NCI-H2081 (cell line): ENCODE measurements at regions not wholly inside any gene's neighbourhood (a gene's known extent, or its start where the extent isn't known, plus 50 kb on each side); places are given as distances from the start of the nearest gene placed in this dataset.
A peak's percentile ranks its signal among the peaks of the same experiment; 100 is the strongest.

Source experiments
- DNase-seq, 2 experiments: peaks; one replicate each; lab custom pipeline; 2025; lab: John Stamatoyannopoulos, UW

DNA sequence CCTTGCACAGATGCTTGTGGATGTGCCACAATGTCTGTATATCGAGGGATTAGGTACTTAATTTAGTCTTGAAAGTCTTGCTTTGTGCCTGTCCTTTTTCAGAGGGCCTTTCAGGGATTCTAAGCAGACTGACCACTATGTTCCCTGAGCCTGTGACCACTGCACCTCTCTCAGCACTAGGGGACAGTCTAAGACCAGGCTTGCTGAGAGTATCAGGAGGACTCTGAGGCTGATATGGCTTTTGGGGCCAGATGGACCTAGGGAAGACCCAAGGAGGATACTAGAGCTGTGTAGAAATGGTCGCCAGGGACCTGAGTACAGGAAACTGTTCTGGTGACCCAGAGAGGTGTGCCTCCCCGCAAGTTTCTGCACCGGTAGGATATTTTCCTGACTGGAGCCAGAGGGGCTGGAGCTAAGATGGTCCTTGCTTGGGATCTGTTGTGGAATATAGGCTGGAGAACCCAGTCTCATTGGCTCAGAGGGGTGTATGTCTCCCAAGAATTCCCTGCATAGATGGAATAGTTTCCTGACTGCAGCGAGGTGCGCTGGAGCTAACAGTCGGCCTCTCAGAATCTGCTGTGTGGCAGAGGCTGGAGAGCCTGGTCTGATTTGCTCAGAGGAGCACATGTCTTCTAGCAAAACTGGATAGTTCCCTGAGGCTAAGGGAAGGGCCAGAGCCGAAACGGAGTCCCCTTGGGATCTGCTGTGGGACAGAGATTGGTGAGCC, 213.2 kb upstream of the DCBLD2 start:
- no peak for DNase-seq

DNA sequence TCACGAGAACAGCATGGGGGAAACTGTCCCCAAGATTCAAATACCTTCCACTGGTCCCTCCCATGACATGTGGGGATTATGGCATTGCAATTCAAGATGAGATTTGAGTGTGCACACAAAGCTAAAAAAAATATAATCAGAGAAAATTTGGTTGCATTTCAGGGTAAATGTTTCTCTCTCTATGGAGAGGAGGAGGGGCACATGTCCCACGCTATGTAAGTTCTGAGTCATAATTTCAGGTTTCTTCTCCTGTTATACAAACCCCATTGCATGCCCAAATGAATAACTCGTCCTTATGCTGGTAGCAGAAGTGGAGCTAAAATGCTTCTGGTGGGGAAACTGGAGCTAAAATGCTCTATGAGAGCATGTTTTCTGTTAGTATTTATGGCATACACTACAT, 209.7 kb upstream of the DCBLD2 start:
- no peak for DNase-seq

GRCh38 chr3:99110401-99110800, 208.9 kb upstream of the DCBLD2 start:
- no peak for DNase-seq

GRCh38 chr3:99108508-99108907, 207.0 kb upstream of the DCBLD2 start:
- no peak for DNase-seq

DNA sequence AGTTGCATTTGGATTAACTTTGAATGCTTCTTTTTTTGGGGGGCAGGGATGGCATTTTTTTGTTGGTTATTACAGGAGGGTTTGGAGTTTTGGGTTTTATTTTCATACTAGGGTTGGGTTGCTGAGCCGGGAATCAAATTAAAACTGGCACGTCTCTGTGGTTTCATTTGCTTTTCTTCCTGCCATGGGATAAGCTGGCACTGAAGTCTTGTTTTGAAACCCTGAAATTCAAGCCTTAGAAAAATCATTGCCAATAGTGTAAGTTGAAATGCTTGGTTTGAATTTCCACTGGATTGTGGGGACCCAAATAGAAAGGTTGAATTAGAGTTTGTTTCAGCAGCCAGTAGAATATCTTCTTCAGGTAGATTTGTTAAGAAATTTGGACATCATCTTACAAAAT, 193.1 kb upstream of the DCBLD2 start:
- DNase-seq = no peak

- DNase-seq = no peak
These were observed 185.8 kb upstream of the DCBLD2 start for GRCh38 chr3:99087277-99087676.

- no peak for DNase-seq
These were observed 183.3 kb upstream of the DCBLD2 start for GRCh38 chr3:99084826-99085225.

DNA sequence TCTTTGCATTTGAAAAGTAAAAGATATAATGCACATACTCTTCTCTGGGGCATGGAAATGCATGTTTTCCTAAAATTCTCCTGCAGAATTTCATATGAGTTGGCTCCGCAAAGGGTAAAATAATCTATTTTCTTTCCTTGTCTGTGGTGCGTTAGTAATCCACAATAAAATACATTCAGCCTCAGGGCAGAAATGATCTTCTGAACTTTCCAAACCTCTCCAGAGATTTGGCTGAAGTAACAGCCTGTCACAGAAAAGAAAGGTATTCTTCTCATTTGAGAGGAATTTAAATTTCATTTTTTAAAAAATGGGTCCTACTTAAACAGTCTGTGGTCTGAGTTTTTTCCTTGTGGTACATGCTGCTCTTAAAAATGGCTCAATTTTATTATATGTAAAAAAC, 182.7 kb upstream of the DCBLD2 start:
- DNase-seq = no peak

GRCh38 chr3:99071096-99071495, 169.6 kb upstream of the DCBLD2 start:
- DNase-seq = no peak

DNA sequence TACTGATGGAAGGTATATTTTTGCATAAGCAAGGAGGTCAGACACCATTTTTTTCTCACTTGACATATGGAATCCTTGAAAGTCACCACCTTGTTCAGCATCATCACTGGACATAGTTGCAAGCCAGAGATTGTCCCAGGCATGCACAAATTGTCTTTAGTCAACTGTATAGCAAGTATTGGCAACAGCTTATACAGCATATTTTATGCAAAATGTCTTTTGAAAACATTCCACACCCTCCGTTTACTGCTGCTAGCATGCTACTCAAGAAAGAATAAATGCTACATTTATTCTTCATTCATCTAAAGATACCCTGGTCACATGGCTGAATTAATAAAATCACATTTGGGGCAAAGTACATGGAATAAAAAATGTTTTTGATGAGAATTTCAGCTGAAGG, 168.5 kb upstream of the DCBLD2 start:
- DNase-seq = no peak

GRCh38 chr3:99066863-99067262, 165.4 kb upstream of the DCBLD2 start:
- DNase-seq = no peak

GRCh38 chr3:99049164-99049563, 147.7 kb upstream of the DCBLD2 start:
- no peak for DNase-seq

- no peak for DNase-seq
These were observed 140.3 kb upstream of the DCBLD2 start for GRCh38 chr3:99041747-99042146.

GRCh38 chr3:99031778-99032177, 130.3 kb upstream of the DCBLD2 start:
- no peak for DNase-seq

GRCh38 chr3:99023590-99024192, 122.2 kb upstream of the DCBLD2 start:
- DNase-seq = peak in 1 of 2 experiments; percentile 20

- no peak for DNase-seq
These were observed 120.0 kb upstream of the DCBLD2 start for GRCh38 chr3:99021466-99021865.

DNA sequence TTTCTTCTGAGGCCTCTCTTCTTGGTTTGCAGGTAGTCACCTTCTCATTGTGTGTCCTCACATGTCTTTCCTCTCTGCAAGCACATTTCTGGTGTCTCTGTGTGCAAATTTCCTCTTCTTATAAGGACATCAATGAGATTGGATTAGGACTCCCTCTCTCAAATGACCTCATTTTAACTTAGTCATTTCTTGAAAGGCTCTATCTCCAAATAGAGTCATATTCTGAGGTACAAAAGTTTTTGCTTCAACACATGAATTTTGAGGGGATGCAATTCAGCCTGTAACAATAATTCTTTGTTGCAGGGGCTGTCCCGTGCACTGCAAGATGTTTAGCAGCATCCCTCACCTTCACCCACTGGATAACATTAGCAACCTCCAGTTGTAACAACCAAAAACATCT, 115.0 kb upstream of the DCBLD2 start:
- DNase-seq = no peak

GRCh38 chr3:99013777-99014315, 112.4 kb upstream of the DCBLD2 start:
- DNase-seq = no peak

- no peak for DNase-seq
These were observed 111.6 kb upstream of the DCBLD2 start for GRCh38 chr3:99013077-99013476.

GRCh38 chr3:99012051-99012450, 110.6 kb upstream of the DCBLD2 start:
- no peak for DNase-seq

DNA sequence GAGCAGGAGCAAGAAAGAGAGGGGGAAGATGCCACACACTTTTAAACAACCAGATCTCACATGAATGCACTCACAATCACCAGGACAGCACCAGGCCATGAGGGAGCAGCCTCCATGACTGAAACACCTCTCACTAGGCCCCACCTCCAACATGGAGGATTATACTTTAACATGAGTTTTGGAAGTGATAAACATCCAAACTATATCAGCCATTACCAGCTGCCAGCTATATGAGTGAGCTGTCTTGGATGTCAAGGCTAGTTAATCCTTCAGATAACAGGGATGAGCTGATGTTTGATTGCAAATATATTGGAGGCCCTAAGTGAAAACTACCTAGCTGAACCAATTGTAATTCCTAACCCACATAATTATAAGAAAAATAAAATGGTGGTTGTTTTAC, 108.4 kb upstream of the DCBLD2 start:
- no peak for DNase-seq

DNA sequence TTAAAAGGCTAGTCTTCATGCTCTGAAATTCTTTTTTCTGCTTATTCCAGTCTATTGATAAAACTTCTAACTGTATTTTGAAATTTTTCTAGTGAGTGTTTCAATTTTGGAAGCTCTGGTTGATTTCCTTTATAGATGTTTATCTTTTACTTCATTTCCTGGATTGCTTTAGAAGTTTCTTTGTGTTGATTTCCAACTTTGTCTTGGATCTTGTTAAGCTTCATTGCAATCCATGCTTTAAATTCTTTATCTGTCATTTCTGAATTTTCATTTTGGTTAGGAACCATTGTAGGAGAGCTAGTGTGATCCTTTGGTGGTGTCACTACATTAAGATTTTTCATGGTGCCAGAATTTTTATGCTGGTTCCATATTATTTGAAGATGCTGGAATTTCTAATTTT, 105.2 kb upstream of the DCBLD2 start:
- no peak for DNase-seq

GRCh38 chr3:98999675-99000074, 98.2 kb upstream of the DCBLD2 start:
- no peak for DNase-seq
